Glomerular endothelial cell (primary cell): ENCODE measurements at regions not wholly inside any gene's neighbourhood (a gene's known extent, or its start where the extent isn't known, plus 50 kb on each side); places are given as distances from the start of the nearest gene placed in this dataset.

Source experiments
- DNase-seq: peaks from one replicate; pipeline ENCODE4 v3.0.0-alpha.2; 2011; ENCODE audit warnings: low read depth, low spot score; ENCODE audit errors: extremely low read depth

DNA sequence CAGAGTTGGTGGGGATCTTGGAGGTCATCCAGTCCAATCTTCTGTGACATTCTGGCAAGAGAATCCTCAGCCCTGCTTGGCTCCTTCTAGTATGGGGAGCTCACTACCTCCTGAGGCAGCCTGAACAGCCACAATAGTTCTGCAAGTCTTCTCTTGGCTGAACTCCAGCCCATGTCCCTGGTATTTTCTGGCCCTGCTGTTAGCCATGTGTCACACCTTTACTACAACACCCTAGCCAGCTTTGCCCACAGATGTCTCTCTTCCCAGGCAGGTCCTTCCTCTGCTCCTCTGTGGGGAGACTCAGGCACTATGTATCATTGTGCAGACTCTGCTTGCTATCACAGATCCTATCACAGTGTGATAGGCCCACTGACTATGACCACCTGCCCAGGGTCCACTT is 297.7 kb downstream of the CTTN start:
- no peak for DNase-seq

GRCh38 chr11:70696564-70696963 is 298.2 kb downstream of the CTTN start:
- no peak for DNase-seq

GRCh38 chr11:70697701-70698100 is 299.4 kb downstream of the CTTN start:
- DNase-seq: no peak

DNA sequence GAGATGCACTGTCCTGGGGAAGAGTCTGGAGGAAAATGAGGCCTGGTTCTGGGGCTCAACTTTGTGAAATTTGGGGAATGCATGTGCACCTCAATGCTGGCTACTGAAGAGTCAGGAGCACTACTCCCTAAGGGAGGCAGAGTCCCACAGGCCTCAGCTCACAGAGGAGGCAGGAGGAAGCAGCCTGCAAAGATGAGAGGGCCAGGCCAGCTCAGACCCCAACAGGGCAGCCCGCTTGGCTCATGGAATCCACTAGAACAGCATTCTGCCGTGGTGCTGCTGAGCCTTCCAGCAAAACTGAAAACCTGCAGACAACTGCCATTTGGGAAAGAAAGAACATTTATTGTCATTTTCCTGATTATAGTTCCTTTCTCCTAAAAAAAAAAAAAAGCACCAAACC is 300.5 kb downstream of the CTTN start:
- DNase-seq: no peak

- DNase-seq: no peak
Measured at GRCh38 chr11:70699294-70700221, 301.2 kb downstream of the CTTN start.

DNA sequence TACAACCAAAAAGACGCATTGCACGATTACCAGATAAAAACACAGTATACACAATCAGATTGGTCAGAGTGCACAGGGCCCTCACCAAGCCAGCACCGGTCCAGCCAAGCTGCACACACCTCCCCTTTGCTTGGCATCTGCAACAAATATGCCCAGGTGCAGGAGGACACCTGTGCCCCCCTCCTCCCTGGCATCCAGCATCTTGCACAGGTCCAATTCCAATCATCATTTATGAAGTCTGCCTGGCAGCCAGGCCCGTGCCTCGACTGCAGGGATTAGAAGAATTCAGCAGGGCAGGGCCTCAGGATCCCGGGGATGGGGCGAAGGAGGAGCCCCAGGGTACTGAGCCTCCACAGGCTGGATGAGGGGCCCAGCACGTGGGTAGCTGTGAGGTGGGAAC is 302.1 kb downstream of the CTTN start:
- DNase-seq: no peak

DNA sequence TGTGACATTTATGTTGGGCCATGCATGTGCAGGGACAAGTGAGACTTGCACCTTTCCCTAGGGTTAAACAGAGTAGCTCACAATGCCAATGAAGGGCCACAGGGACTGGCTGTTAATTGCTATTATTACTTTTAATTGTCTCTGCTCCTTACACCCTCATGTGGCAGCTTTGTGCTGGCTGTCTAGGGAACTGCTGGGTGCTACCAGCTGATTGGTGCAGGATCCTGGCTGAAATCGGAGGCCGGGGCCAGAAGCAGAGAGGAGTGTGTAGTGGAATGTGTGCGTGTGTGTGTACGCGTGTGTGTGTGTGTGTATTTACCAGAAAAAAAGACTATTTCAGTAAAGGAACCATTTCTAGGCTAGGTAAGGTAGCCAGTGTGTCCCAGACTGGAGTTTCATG is 302.5 kb downstream of the CTTN start:
- DNase-seq: no peak

DNA sequence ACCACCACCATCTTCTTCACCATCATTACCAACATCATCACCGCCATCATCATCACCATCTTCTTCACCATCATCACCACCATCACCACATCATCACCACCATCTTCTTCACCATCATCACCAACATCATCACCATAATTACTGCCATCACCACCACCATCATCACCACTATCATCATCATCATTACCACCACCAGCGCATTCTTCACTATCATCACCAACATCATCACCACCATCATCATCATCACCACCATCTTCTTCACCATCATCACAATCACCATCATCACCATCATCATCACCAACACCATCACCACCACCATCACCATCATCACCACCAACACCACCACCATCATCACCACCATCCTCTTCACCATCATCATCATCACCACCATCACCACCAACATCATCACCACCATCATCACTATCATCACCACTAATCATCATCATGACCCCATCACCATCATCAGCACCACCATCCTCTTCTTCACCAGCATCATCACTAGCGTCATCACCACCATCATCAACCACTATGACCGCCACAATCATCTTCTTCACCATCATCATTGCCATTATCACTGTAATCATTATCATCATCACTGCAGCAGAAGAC is 303.8 kb downstream of the CTTN start:
- DNase-seq: no peak

- no peak for DNase-seq
Measured at GRCh38 chr11:70703141-70704064, 305.1 kb downstream of the CTTN start.

DNA sequence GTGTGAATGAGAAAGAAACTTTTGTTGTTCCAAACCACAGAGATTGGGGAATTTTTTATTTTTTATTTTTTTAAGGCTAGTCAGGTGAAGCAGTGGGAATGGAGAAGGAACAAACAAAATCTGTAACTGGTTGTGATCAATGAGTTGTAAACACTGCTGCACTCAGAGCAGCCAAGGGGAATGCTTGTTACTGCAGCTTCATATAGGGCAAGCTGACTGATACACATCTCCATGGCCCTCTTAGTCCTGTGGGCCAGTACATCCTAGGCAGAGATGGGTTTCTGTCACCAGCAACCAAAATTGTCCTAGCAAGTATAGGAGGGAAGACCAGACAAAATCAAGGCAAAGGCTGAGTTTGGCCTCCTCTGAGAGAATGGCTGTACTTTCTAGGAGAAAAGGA is 306.8 kb downstream of the CTTN start:
- DNase-seq: no peak

DNA sequence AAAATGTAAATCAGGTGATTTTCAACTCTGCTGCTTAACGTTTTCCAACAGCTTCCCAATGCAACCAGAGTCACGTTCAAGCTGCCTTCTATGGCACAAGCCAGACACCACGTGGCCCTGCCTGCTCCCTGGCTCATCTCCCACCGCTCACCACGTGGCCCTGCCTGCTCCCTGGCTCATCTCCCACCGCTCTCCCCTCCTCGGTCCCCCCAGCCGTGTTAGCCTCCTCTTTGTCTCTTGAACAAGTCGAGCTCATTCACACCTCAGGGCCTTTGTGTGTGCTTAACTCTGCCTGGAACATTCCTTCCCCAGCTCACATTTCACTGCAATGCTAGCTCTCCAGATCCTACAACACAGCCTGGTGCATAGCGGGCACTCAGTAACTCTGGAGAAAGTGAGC is 307.6 kb downstream of the CTTN start:
- no peak for DNase-seq

DNA sequence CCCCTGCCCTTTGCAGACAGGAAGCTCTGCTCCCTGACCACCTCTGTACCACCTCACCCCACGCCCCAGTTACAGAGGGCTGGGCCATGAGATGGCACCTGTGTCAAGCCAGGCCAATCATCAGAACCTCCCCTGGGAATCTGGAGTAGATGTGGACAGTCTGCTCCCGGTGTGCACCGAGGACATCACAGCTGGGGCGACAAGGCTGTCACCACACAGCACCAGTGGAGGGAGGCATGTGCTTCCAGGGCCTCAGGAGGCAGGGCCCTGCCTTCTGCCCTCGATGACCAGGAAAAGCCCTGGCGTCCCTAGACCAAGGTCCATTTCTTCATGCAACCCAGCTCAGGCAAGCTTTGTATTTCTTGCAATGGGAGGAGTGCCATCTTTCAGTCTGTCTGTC is 309.5 kb downstream of the CTTN start:
- DNase-seq: no peak

- DNase-seq: no peak
Measured at GRCh38 chr11:70709596-70709995, 311.3 kb downstream of the CTTN start.

- no peak for DNase-seq
Measured at GRCh38 chr11:70710192-70710591, 311.9 kb downstream of the CTTN start.

DNA sequence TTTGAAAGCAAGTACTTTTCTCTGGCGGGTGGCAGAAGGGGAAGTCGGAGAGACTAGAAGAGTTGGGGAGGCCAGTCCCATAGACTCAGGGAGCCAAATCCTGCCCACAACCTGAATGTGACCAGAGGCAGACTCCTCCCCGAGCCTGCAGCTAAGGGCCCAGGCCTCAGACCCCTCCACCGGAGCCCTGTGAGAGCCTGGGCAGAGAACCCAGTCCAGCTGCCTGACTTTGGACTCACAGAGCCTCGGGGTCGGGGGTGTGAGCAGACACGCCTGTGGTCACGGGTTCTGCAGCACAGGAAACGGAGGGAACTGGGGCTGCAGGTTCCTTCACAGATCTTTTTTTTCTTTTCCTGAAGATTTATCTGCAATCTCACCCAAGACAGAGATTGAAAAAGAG is 312.3 kb downstream of the CTTN start:
- DNase-seq: no peak

DNA sequence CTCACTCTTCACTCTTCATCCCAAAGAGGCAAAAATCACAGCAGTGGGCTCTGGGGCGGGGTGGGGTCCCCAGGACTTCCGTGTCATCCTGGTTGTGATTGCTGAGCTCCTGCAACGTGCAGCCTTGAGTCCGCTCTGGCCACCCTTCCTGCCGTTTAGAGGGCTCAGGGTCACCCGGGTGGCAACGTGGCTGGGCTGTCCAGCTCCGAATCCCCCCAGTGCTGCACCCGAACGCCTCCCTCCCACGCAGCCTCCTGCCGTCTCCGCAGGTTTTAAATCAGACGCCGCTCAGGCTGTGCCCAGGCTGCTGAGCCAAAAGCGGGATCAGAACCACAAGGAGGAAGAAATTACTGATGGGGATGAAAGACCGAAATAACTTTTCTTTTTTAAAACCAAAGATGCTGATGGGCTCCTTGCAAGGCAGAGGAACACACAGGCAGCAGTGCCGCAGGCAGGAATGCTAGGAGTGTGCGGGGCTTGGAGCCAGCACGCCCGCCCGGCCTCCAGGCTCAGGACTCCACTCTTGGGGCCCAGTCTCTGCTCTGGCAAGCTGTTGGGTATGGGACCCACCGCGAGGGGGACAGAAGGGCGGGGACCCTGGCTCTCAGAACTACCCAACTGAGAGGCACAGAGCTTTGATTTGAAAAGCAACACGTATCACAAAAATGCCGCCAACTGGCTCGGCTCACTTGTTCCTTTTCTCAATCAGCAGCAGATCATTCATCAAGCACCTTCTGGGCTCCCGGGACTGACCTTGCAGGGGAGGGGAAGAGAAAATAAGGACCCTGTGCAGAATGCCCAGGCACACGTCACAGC is 313.0 kb downstream of the CTTN start:
- no peak for DNase-seq

DNA sequence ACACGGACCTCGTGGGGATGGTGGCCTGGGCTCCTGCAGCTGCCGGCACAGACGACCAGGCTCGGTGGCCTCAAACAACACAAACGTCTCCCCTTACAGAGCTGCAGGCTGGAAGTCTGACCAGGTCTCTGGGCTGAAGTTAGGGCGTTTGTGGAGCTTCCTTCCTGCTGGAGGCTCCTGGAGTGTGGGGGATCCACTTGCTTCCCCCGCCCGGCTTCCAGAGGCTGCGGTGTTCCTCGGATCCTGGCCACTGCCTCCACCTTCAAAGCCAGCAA is 313.5 kb downstream of the CTTN start:
- no peak for DNase-seq

DNA sequence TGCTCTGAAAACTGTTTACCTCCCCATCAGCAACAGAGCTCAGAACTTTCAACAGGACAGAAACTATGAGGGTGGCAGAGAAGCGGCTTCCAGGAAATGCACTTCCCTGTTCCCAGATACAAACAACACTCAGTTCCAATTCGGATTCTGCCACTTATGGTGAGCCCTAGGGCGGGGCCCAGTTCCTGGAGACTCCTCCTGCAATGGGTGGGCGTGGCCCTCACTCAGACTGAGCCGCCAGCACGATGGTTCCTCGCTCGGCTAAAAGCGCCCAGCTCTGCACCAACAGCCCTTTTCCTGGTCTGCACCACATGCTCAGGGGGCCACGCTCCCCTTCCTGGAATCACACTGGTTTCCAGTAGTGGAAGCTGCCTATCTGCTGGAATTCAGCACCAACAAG is 314.1 kb downstream of the CTTN start:
- no peak for DNase-seq

DNA sequence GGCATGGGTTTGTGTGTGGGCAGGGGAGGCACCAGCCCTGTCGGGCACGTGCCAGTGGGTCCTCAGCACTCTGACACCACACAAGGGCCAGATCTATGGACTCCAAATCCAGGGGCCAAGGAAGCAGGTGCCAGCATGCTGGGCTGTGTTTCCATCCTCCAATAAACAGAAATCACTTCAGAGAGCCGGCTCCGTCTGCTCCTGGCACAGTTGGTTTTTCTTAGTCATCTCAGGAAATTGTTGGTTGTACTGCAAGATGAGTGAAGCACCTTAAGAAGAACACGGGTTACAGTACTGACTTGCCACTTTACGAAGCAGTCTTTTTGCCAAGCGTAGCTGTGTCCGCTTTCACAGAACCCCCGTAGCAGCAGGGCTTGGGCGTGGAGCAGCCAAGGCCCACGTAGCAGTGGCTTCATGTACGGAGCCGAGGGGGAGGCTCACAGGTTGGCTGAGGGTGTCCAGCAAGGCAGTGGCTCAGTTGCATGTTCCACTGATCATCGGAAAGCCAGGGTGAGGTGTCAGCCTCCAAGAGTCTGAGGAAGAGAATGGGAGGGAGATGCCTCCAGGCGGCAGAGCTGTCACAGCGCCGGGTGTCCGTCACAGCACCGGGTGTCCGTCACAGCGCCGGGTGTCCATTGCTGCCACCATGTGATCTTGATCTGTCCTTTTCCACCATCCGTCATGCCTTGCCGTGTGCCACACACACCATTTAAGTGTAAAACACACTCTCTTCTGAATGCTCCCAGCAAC is 314.9 kb downstream of the CTTN start:
- no peak for DNase-seq
